Testis (tissue), 2 donors: ENCODE measurements at regions not wholly inside any gene's neighbourhood (a gene's known extent, or its start where the extent isn't known, plus 50 kb on each side); places are given as distances from the start of the nearest gene placed in this dataset.

Experiments used
- CTCF ChIP-seq, 3 experiments: fragments of 450-650 bp in 2 of 3; fragments of 200-600 bp in 1 of 3; sonication (generic) in 1 of 3; IDR thresholded peaks; one replicate each; pipeline ENCODE4 v1.5.1; 2016 to 2019; ENCODE audit warnings: antibody characterized with exemption in 3 of 3, mild to moderate bottlenecking in 2 of 3, moderate library complexity in 1 of 3
- POLR2A ChIP-seq: fragments of 450-650 bp; IDR thresholded peaks from one replicate; pipeline ENCODE4 v1.6.1; 2017; ENCODE audit warnings: antibody characterized with exemption, mild to moderate bottlenecking, moderate library complexity

GRCh38 chr4:112859456-112860184 is 189.8 kb upstream of the ANK2 start:
- TF ChIP-seq POLR2A, result no peak
- no peak for TF ChIP-seq CTCF (IDR thresholded peaks at IDR 0.05)
